OCI-LY3 (cell line): ENCODE measurements at regions not wholly inside any gene's neighbourhood (a gene's known extent, or its start where the extent isn't known, plus 50 kb on each side); places are given as distances from the start of the nearest gene placed in this dataset.

Experiments
- H2AFZ ChIP-seq: fragments of 200-600, 300-600 bp; shearing (Covaris generic); 2 replicates; pipeline ENCODE4 v1.6.0; 2014; ENCODE audit warnings: antibody characterized with exemption, low read depth, low read length
- H3K27ac ChIP-seq: fragments of 200-600, 300-600 bp; sonication (generic); 2 replicates; pipeline ENCODE4 v1.5.1; 2014; ENCODE audit warnings: mild to moderate bottlenecking, low read length, moderate library complexity, mixed read lengths
- H3K27me3 ChIP-seq: fragments of 200-600, 300-600 bp; sonication (generic); 2 replicates; pipeline ENCODE4 v1.6.1; 2014; ENCODE audit warnings: low read depth, low read length, mixed read lengths
- H3K36me3 ChIP-seq: fragments of 200-600, 300-600 bp; sonication (generic); replicated peaks from 2 replicates; pipeline ENCODE3; 2014; ENCODE audit warnings: low read depth, low read length, mixed read lengths
- H3K4me1 ChIP-seq: fragments of 300-600, 200-600 bp; sonication (generic); 2 replicates; pipeline ENCODE4 v1.6.1; 2014; ENCODE audit warnings: low read length, mixed read lengths
- H3K4me2 ChIP-seq: fragments of 200-600, 300-600 bp; sonication (generic); 2 replicates; pipeline ENCODE4 v1.6.1; 2014; ENCODE audit warnings: low read length, mixed read lengths
- H3K4me3 ChIP-seq: fragments of 300-600, 200-600 bp; sonication (generic); 2 replicates; pipeline ENCODE4 v1.5.1; 2014; ENCODE audit warnings: antibody characterized with exemption, mild to moderate bottlenecking, low read length, moderate library complexity
- H3K79me2 ChIP-seq: fragments of 300-600, 200-600 bp; shearing (Covaris generic); 2 replicates; pipeline ENCODE4 v1.6.1; 2014; ENCODE audit warnings: mild to moderate bottlenecking, low read length, mixed read lengths
- H3K9ac ChIP-seq: fragments of 300-600, 200-600 bp; shearing (Covaris generic); 2 replicates; pipeline ENCODE4 v1.6.0; 2014; ENCODE audit warnings: mild to moderate bottlenecking, low read length, moderate library complexity
- H3K9me3 ChIP-seq: fragments of 200-600, 300-600 bp; shearing (Covaris generic); 2 replicates; pipeline ENCODE4 v1.6.1; 2014; ENCODE audit warnings: low read length, mixed read lengths; ENCODE audit not compliant: insufficient read depth
- H4K20me1 ChIP-seq: fragments of 200-600, 300-600 bp; sonication (generic); 2 replicates; pipeline ENCODE4 v1.6.1; 2016; ENCODE audit warnings: low read length, mixed read lengths; ENCODE audit not compliant: insufficient read depth
- CTCF ChIP-seq: fragments of 200-600, 300-600 bp; sonication (generic); IDR thresholded peaks from 2 replicates; pipeline ENCODE4 v1.5.1; 2014; ENCODE audit warnings: antibody characterized with exemption, low read length, low read depth
- EZH2phosphoT487 ChIP-seq: fragments of 200-600 bp; shearing (Covaris generic); IDR thresholded peaks from 2 replicates; pipeline ENCODE4 v1.6.1; 2018; ENCODE audit warnings: antibody characterized with exemption, mixed run types, low read depth

- Histone ChIP-seq H3K4me2 (no peak overlapping the region), H3K27ac (no peak overlapping the region), H3K27me3 (peaks cover 3% of the 10 kb centered on the region; the same call in 1 of the 2 replicates), H3K9ac (no peak overlapping the region), H3K79me2 (no peaks in the 10 kb centered on the region), H2AFZ (no peak overlapping the region), H4K20me1 (no peaks in the 10 kb centered on the region), H3K4me1 (no peaks in the 10 kb centered on the region), H3K36me3 (no peaks in the 10 kb centered on the region), H3K4me3 (no peak overlapping the region), H3K9me3 (no peaks in the 10 kb centered on the region)
- TF ChIP-seq EZH2phosphoT487 (no peak), CTCF (no peak)
Measured at GRCh38 chr10:124205432-124205831, 112.0 kb upstream of the CHST15 start.

DNA sequence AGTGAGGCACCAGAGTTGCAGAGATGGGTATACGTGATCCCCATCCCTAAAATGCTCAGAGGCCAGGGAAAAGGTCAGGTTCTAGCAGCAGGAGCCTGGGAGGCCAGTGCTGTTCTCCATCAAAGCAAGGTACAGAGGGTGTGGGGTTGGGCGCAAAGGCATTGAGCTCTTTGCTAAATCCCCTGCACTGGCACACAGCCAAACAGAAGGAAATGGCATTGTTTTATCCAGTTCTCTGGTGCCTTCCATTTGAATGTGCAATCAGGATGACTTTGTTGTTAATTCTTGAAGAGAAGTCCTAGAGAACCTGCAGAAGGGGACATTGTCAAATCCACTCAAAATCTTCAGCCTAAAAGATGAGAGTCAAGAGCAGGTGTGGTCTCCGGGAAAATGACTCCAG lies 111.3 kb upstream of the CHST15 start:
- H3K9me3 ChIP-seq = no peaks in the 10 kb centered on the region
- H3K9ac ChIP-seq = no peak overlapping the region
- no peak overlapping the region for H3K4me3 ChIP-seq
- H3K27me3 ChIP-seq = peaks cover 5% of the 10 kb centered on the region; the same call in 1 of the 2 replicates
- H3K79me2 ChIP-seq = no peaks in the 10 kb centered on the region
- no peaks in the 10 kb centered on the region for H4K20me1 ChIP-seq
- TF ChIP-seq CTCF (no peak), EZH2phosphoT487 (no peak)
- H2AFZ ChIP-seq = no peak overlapping the region
- no peak overlapping the region for H3K4me2 ChIP-seq
- no peaks in the 10 kb centered on the region for H3K4me1 ChIP-seq
- H3K36me3 ChIP-seq = no peaks in the 10 kb centered on the region
- H3K27ac ChIP-seq = no peak overlapping the region

DNA sequence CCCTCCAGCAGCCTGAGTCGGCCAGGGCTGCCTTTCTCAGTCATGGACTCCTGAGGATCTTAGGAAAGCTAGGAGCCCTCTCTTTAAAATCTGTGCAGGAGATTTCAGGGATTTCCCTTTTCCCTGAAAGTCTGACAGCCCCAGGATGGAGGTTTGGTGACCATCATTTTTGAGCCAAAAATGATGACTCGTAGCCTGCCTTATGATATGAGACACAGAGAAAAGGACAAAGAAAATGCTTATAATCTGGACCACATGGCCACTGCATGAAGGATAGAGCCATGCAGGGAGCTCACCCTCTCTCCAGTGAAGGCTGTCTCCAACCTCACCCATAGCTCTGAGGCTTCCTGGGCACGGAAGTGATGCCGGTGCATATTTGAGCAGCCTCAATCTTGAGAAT lies 106.6 kb upstream of the CHST15 start:
- H3K9me3 ChIP-seq = no peaks in the 10 kb centered on the region
- no peak overlapping the region for H3K4me3 ChIP-seq
- no peaks in the 10 kb centered on the region for H4K20me1 ChIP-seq
- no peak for TF ChIP-seq EZH2phosphoT487
- TF ChIP-seq CTCF = no peak
- H3K36me3 ChIP-seq = no peaks in the 10 kb centered on the region
- no peak overlapping the region for H2AFZ ChIP-seq
- H3K27ac ChIP-seq = no peak overlapping the region
- H3K4me1 ChIP-seq = no peaks in the 10 kb centered on the region
- H3K9ac ChIP-seq = no peak overlapping the region
- H3K27me3 ChIP-seq = peaks cover 14% of the 10 kb centered on the region
- no peak overlapping the region for H3K4me2 ChIP-seq
- H3K79me2 ChIP-seq = no peaks in the 10 kb centered on the region

- TF ChIP-seq EZH2phosphoT487 = no peak
- no peak for TF ChIP-seq CTCF
- no peaks in the 10 kb centered on the region for H4K20me1 ChIP-seq
- H2AFZ ChIP-seq = no peak overlapping the region
- H3K27me3 ChIP-seq = peaks cover 14% of the 10 kb centered on the region
- no peaks in the 10 kb centered on the region for H3K36me3 ChIP-seq
- H3K79me2 ChIP-seq = no peaks in the 10 kb centered on the region
- no peak overlapping the region for H3K4me2 ChIP-seq
- H3K4me3 ChIP-seq = no peak overlapping the region
- H3K9me3 ChIP-seq = no peaks in the 10 kb centered on the region
- no peak overlapping the region for H3K27ac ChIP-seq
- no peaks in the 10 kb centered on the region for H3K4me1 ChIP-seq
- H3K9ac ChIP-seq = no peak overlapping the region
Measured at GRCh38 chr10:124198871-124199270, 105.5 kb upstream of the CHST15 start.
